CD4-positive, alpha-beta T cell treated with Interleukin-15 for 4 hours (primary cell): ENCODE measurements at regions not wholly inside any gene's neighbourhood (a gene's known extent, or its start where the extent isn't known, plus 50 kb on each side); places are given as distances from the start of the nearest gene placed in this dataset.

Experiments
- DNase-seq: peaks from one replicate; pipeline ENCODE4 v3.0.0-alpha.2; 2020; ENCODE audit warnings: low spot score

DNA sequence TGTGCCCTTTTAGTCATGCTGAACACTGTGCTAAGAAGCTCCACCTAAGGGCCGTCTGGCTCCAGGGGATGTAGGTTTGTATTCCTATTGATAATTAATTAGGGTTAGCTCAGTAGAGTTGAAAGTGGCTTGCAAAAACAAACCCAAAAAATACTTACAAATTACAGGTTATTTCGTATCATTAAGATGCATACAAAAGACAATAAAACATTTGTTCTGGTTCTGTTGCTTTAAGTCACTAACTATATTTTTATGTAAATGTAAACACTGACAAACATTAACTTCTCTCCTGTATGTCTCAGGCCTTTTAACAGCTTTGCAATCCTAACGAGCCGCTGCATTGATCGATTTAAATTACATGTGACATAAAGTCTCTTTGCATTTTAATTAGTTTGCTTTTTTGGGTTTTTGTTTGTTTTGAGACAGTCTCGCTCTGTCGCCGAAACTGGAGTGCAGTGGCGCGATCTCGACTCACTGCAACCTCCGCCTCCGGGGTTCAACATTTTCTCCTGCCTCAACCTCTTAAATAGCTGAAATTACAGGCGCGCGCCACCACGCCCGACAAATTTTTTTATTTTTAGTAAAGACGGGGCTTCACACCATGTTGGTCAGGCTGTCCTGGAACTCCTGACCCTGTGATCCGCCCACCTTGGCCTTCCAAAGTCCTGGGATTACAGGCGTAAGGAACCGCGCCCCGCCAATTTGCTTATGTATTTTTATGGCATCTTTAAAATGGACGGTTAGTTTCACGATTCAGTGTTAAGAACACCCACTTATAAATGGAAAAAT, 110.9 kb downstream of the HFE start:
- peak; percentile 19 for DNase-seq

DNA sequence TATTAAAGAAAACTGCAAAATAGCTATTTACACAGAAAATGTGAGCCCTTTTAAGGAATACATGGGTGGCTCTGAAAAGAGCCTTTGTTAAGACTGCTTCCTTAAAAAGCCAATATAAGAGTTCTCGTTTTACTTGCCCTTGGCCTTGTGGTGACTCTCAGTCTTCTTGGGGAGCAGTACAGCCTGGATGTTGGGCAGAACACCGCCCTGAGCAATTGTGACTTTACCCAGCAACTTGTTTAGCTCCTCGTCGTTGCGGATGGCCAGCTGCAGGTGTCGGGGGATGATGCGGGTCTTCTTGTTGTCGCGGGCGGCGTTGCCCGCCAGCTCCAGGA, 111.5 kb downstream of the HFE start:
- no peak for DNase-seq

- peak; percentile 91 for DNase-seq
Observed at GRCh38 chr6:26199057-26199772, 112.0 kb downstream of the HFE start.

- DNase-seq = no peak
Observed at GRCh38 chr6:26199773-26200764, 112.8 kb downstream of the HFE start.

- no peak for DNase-seq
Observed at GRCh38 chr6:26200918-26201721, 113.9 kb downstream of the HFE start.

DNA sequence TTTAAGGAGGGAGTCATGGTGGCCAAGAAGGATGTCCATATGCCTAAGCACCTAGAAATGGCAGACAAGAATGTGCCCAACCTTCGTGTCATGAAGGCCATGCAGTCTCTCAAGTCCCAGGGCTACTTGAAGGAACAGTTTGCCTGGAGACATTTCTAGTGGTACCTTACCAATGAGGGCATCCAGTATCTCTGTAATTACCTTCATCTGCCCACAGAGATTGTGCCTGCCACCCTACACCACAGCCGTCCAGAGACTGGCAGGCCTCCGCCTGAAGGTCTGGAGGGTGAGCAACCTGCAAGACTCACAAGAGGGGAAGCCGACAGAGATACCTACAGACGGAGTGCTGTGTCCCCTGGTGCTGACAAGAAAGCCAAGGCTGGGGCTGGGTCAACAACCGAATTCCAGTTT, 115.0 kb downstream of the HFE start:
- no peak for DNase-seq

DNA sequence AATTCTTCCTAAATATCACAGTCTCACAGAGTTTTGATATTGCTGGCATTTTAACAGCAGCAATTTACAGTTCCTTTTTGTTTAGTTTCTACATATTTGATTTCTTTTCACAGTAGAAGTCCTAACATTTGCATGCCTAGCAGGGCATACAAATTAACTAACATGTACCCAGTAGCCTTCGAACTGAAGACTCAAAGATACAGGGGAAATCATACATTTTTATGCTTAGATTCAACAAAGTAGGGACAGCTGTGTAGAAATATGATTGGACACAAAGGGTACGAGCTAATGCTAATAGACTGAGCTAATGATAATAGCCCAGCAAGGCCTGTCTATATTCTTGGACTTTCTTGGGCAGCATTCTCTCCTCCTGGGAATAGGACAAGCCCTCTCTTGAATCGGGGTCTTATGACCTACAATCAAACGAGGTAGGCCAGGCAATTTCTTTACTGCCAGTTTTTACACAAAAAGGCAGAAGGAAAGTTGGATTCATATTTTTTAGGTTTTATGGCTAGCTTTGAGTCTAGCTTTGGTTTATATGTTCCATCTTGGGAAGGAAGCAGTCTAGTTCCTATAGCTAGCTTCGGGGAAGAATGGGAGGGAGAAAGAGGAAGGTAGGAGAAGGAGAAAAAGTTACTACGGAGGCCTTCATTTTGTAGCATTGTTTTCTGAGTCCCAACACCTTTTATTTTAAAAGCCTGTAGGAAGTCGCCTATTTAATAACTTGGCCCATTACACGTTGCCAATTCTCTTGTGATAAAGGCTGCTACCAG, 115.8 kb downstream of the HFE start:
- DNase-seq = no peak

DNA sequence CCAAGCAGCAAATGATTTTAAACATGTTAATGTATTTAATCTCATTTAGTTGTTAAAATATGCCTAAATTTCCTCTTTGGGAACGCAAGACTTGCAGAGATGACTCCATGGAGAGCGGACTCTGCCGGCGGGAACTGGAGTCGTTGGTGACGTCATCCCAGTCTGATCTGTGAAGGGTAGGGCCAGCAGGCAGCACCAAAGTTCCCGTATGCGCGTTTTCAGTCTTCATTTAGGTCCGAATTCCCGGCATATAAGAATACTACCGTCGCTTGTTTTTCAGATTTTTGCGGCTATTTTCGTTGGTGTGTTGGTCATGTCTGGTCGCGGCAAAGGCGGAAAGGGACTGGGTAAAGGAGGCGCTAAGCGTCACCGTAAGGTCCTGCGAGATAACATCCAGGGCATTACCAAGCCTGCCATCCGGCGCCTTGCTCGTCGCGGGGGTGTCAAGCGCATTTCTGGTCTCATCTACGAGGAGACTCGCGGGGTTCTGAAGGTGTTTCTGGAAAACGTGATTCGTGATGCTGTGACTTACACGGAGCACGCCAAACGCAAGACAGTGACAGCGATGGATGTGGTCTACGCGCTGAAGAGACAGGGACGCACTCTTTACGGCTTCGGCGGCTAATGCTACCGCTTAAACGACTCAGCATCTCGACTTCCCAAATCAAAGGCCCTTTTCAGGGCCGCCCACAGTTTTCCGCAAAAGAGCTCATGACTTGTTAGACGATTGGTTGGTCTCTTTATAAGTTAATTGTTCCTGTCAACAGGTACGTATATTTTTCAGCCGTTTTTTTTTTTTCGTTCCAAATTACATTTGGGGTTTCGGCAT, 117.3 kb downstream of the HFE start:
- peak; percentile 93 for DNase-seq

- peak; percentile 89 for DNase-seq
Observed at GRCh38 chr6:26205161-26205624, 118.0 kb downstream of the HFE start.

DNA sequence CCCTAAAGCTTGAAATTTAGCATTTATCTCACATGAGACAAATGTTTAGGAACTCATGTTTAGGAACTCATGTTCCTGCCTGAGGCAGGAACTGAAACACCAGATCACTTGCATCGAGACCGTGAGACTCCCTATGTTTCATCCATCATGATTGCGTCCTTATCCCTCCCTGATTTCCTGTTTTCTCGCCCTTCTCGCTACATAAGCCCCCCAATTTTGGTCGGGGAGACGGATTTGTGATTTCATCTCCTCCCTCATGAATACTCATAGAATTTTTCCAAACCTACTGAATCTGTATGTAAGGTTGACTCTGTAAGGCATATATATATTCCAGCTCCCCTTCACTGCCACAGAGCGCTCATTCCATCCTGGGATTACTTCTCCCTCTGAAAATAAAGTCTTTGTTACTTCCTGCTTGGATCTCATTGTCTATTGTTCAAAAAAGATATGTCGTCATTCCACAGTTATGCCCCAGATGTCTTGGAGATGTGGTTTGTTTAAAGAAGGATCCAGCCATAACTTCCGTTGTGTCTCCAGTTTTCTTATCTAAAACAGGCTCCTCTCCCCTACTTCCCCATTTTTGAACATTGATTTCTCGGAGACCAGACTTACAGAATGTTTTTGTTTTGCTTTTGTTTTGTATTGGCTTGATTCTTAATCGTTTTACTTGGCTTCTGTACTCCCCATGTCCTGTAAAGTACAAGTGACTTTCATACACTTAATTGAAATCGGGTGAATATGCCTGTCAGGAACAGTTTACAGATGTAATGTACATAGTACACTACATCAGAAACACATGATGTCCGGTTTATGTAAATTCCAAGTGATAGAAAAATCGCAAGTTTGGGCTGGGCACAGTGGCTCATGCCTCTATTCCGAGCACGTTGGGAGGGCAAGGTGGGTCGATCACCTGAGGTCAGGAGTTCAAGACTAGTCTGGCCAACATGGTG, 118.7 kb downstream of the HFE start:
- DNase-seq = no peak

GRCh38 chr6:26206868-26207801, 119.9 kb downstream of the HFE start:
- no peak for DNase-seq

- DNase-seq = no peak
Observed at GRCh38 chr6:26211963-26212362, 124.7 kb downstream of the HFE start.

GRCh38 chr6:26213334-26214075, 126.3 kb downstream of the HFE start:
- DNase-seq = no peak

GRCh38 chr6:26214803-26215584, 127.8 kb downstream of the HFE start:
- DNase-seq = no peak

- peak; percentile 11 for DNase-seq
Observed at GRCh38 chr6:26215585-26216358, 128.5 kb downstream of the HFE start.
